KMS-11 (cell line): ENCODE measurements at regions not wholly inside any gene's neighbourhood (a gene's known extent, or its start where the extent isn't known, plus 50 kb on each side); places are given as distances from the start of the nearest gene placed in this dataset.

Experiments
- H2AFZ ChIP-seq: fragments of 200-600 bp; sonication (generic); 2 replicates; pipeline ENCODE4 v1.6.1; 2016; ENCODE audit warnings: antibody characterized with exemption, mixed run types, low read depth
- H3K27ac ChIP-seq: fragments of 200-600 bp; sonication (generic); 2 replicates; pipeline ENCODE4 v1.6.1; 2016; ENCODE audit warnings: mild to moderate bottlenecking, mixed run types
- H3K27me3 ChIP-seq: fragments of 200-600 bp; sonication (generic); 2 replicates; pipeline ENCODE4 v1.6.1; 2017; ENCODE audit warnings: mild to moderate bottlenecking, low read depth, mixed run types, moderate library complexity; ENCODE audit not compliant: insufficient read depth
- H3K36me3 ChIP-seq: fragments of 200-600 bp; sonication (generic); 2 replicates; pipeline ENCODE4 v1.6.1; 2017; ENCODE audit warnings: mild to moderate bottlenecking, mixed run types; ENCODE audit not compliant: insufficient read depth
- H3K4me1 ChIP-seq: fragments of 200-600 bp; sonication (generic); 2 replicates; pipeline ENCODE4 v1.6.1; 2016; ENCODE audit warnings: mild to moderate bottlenecking, low read depth, mixed run types; ENCODE audit not compliant: poor library complexity, severe bottlenecking
- H3K4me2 ChIP-seq: fragments of 200-600 bp; sonication (generic); 2 replicates; pipeline ENCODE4 v1.7.0; 2016; ENCODE audit warnings: mild to moderate bottlenecking, mixed run types
- H3K4me3 ChIP-seq: fragments of 200-600 bp; sonication (generic); IDR thresholded peaks from 2 replicates; pipeline ENCODE4 v1.6.1; 2017; ENCODE audit warnings: low read depth, low read length, mixed read lengths; ENCODE audit not compliant: insufficient read depth
- H3K79me2 ChIP-seq: fragments of 200-600 bp; sonication (generic); 2 replicates; pipeline ENCODE4 v1.6.1; 2016; ENCODE audit warnings: low read depth, mixed run types; ENCODE audit not compliant: insufficient read depth
- H3K9ac ChIP-seq: fragments of 200-600 bp; sonication (generic); 2 replicates; pipeline ENCODE4 v1.6.1; 2016; ENCODE audit warnings: mild to moderate bottlenecking, mixed run types
- H4K20me1 ChIP-seq: fragments of 200-600 bp; sonication (generic); 2 replicates; pipeline ENCODE4 v1.6.1; 2016; ENCODE audit warnings: mild to moderate bottlenecking, mixed run types; ENCODE audit not compliant: insufficient read depth
- TF ChIP-seq, protein P1 (sequence below): fragments of 200-600 bp; sonication (generic); conservative IDR thresholded peaks from 2 replicates; pipeline ENCODE4 v1.6.1; 2017; ENCODE audit warnings: low read depth, mild to moderate bottlenecking, antibody characterized with exemption, low read length, moderate library complexity, mixed read lengths

- TF ChIP-seq, protein P1, sequence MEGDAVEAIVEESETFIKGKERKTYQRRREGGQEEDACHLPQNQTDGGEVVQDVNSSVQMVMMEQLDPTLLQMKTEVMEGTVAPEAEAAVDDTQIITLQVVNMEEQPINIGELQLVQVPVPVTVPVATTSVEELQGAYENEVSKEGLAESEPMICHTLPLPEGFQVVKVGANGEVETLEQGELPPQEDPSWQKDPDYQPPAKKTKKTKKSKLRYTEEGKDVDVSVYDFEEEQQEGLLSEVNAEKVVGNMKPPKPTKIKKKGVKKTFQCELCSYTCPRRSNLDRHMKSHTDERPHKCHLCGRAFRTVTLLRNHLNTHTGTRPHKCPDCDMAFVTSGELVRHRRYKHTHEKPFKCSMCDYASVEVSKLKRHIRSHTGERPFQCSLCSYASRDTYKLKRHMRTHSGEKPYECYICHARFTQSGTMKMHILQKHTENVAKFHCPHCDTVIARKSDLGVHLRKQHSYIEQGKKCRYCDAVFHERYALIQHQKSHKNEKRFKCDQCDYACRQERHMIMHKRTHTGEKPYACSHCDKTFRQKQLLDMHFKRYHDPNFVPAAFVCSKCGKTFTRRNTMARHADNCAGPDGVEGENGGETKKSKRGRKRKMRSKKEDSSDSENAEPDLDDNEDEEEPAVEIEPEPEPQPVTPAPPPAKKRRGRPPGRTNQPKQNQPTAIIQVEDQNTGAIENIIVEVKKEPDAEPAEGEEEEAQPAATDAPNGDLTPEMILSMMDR: no peak
- Histone ChIP-seq H3K36me3 (no peaks in the 10 kb centered on the region), H3K4me2 (no peak overlapping the region), H3K4me1 (peaks cover 26% of the 10 kb centered on the region), H3K27ac (no peak overlapping the region), H3K79me2 (no peaks in the 10 kb centered on the region), H2AFZ (no peak overlapping the region), H4K20me1 (no peaks in the 10 kb centered on the region), H3K4me3 (no peak overlapping the region), H3K9ac (no peak overlapping the region), H3K27me3 (no peaks in the 10 kb centered on the region)
These were observed 243.1 kb downstream of the PRDM2 start for GRCh38 chr1:13943055-13943454.

DNA sequence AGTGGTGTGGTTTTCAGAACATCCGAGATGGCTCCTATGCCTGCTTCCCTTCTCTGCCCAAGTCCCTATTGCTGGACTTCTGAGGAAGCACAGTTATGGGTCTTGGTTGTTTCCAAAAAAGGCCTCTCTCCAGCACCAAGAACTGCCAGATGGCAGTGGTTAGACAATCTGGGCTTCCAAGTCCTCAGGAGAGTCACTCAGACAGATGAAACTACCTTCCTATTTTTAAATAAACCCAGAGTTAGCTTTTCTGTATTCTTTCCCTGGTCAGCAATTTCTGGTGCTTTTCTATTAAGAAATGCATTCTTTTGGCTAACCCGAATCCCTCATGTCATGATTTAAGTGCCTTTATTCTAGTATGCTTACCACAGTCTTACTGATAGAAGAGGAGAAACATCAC is 245.9 kb downstream of the PRDM2 start:
- Histone ChIP-seq H3K4me3 (no peak overlapping the region), H3K36me3 (no peaks in the 10 kb centered on the region), H3K27ac (peak overlapping the region; percentile 48; the same call in 1 of the 2 replicates), H3K4me1 (peaks cover 26% of the 10 kb centered on the region), H4K20me1 (no peaks in the 10 kb centered on the region), H2AFZ (no peak overlapping the region), H3K27me3 (no peaks in the 10 kb centered on the region), H3K4me2 (peak overlapping the region; percentile 56; the same call in 1 of the 2 replicates), H3K79me2 (no peaks in the 10 kb centered on the region), H3K9ac (no peak overlapping the region)
- TF ChIP-seq, protein P1: no peak

DNA sequence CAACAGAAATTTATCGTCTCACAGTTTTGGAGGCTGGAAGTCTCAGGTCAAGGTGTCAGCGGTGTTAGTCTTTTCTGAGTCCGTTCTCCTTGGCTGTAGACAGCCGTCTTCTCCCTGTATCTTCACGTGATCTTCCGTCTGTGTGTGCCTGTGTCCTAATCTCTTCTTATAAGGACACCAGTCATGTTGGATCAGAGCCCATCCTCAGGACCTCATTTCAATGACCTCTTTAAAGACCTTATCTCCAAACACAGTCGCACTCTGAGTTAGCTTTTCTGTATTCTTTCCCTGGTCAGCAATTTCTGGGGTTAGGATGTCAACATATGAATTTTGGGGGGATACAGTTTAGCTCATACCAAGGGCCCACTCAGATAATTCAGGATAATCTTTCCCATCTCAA is 247.7 kb downstream of the PRDM2 start:
- Histone ChIP-seq H3K4me1 (peaks cover 26% of the 10 kb centered on the region), H3K9ac (no peak overlapping the region), H2AFZ (no peak overlapping the region), H3K36me3 (no peaks in the 10 kb centered on the region), H3K79me2 (no peaks in the 10 kb centered on the region), H3K27ac (no peak overlapping the region), H3K4me3 (no peak overlapping the region), H4K20me1 (no peaks in the 10 kb centered on the region), H3K27me3 (no peaks in the 10 kb centered on the region), H3K4me2 (no peak overlapping the region)
- TF ChIP-seq, protein P1: no peak

DNA sequence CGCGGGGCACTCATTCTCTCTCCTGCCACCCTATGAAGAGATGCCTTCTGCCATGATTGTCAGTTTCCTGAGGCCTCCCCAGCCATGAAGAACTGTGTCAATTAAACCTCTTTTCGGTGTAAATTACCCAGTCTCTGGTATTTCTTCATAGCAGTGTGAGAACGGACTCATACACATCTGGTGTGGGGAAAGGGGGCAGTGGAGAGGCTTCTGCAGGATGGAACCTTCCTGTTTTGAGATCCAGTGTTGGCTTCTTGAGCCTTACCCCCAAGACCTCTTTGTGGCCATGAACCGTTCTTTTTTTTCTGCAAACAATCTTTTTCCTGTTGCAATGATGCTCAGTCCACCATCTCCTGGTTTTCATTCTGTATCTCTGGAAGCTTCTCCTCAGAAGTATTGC is 248.4 kb downstream of the PRDM2 start:
- TF ChIP-seq, protein P1: no peak
- Histone ChIP-seq H2AFZ (no peak overlapping the region), H3K79me2 (no peaks in the 10 kb centered on the region), H3K27me3 (no peaks in the 10 kb centered on the region), H3K36me3 (no peaks in the 10 kb centered on the region), H3K27ac (no peak overlapping the region), H3K9ac (no peak overlapping the region), H3K4me3 (no peak overlapping the region), H4K20me1 (no peaks in the 10 kb centered on the region), H3K4me2 (no peak overlapping the region), H3K4me1 (peaks cover 26% of the 10 kb centered on the region)

DNA sequence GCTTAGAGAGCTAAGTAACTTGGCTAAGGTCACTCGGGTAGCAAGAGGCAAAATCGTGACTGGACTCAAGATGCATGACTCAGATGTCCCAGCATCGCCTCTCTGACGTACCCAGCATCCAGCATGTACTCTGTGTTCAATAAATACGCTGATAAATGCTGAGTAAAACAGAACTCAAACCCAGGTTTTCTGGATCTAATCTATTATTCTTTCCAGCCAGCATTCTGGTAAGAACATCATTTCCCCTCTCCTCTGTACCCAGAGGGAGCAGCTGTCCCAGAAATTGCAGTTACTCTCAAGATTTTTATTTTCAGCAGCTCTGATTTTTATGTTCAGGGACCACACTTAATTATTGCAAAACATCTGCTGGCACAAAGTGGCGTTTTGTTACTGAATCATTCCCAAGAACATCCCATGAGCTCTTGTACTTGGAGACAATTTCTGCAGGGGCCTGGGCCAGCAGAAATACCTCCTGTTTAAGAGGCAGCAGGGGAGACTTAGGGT is 249.0 kb downstream of the PRDM2 start:
- Histone ChIP-seq H3K79me2 (no peaks in the 10 kb centered on the region), H3K4me2 (no peak overlapping the region), H3K9ac (no peak overlapping the region), H4K20me1 (no peaks in the 10 kb centered on the region), H3K4me1 (peaks cover 26% of the 10 kb centered on the region), H3K27ac (no peak overlapping the region), H3K27me3 (no peaks in the 10 kb centered on the region), H3K4me3 (no peak overlapping the region), H3K36me3 (no peaks in the 10 kb centered on the region), H2AFZ (no peak overlapping the region)
- TF ChIP-seq, protein P1: no peak
